K562 (cell line): ENCODE measurements at regions not wholly inside any gene's neighbourhood (a gene's known extent, or its start where the extent isn't known, plus 50 kb on each side); places are given as distances from the start of the nearest gene placed in this dataset.

ENCODE experiments used
- CREB1 ChIP-seq, 2 experiments: sonication (generic) in 1 of 2; formaldehyde crosslinking in 1 of 2; IDR thresholded peaks; 2 replicates each; pipeline versions ENCODE4 v1.6.1 to v1.8.0; 2012 to 2022; ENCODE audit warnings: inconsistent platforms in 1 of 2, mild to moderate bottlenecking in 1 of 2, missing genetic modification reagents in 1 of 2, moderate library complexity in 1 of 2
- EZH2 ChIP-seq: IDR thresholded peaks from 2 replicates; pipeline ENCODE4 v1.6.1; 2012; ENCODE audit warnings: low read depth, mild to moderate bottlenecking, inconsistent platforms, low read length, borderline replicate concordance
- GABPA ChIP-seq: fragments of 200-800 bp; sonication (Bioruptor generic); conservative IDR thresholded peaks from 2 replicates; pipeline ENCODE4 v1.6.1; 2016; ENCODE audit warnings: low read depth, missing genetic modification characterization, missing compliant biosample characterization
- PTRF ChIP-seq: fragments of 450-650 bp; IDR thresholded peaks from 2 replicates; pipeline ENCODE4 v1.6.1; 2016; ENCODE audit warnings: mild to moderate bottlenecking, missing genetic modification characterization, missing compliant biosample characterization
- SMC3 ChIP-seq: conservative IDR thresholded peaks from 2 replicates; pipeline ENCODE4 v1.6.1; 2011; ENCODE audit warnings: low read depth, low read length, improper control_type of control experiment; ENCODE audit not compliant: insufficient read depth
- ZBTB7A ChIP-seq: IDR thresholded peaks from 2 replicates; pipeline ENCODE4 v1.6.1; 2011; ENCODE audit warnings: low read depth, mild to moderate bottlenecking, low read length, moderate library complexity, borderline replicate concordance; ENCODE audit not compliant: control insufficient read depth
- ZNF274 ChIP-seq: IDR thresholded peaks from 2 replicates; pipeline ENCODE4 v1.6.1; 2011; ENCODE audit warnings: low read depth, mild to moderate bottlenecking, low read length, moderate library complexity, borderline replicate concordance
- TF ChIP-seq, protein P1 (sequence below): sonication (generic); formaldehyde crosslinking; IDR thresholded peaks from 2 replicates; pipeline ENCODE4 v1.8.1; 2023; ENCODE audit warnings: mild to moderate bottlenecking, missing genetic modification reagents
- TF ChIP-seq, protein P2 (sequence below), 3 experiments: fragments of 200-800 bp in 1 of 3; fragments of 250-450 bp in 1 of 3; fragments of 450-650 bp in 1 of 3; sonication (Bioruptor Pico) in 1 of 3; sonication (Bioruptor generic) in 1 of 3; formaldehyde crosslinking in 1 of 3; IDR thresholded peaks; 2 replicates each; pipeline versions ENCODE4 v1.6.1 to v1.8.0; 2016 to 2022; ENCODE audit warnings: mild to moderate bottlenecking in 2 of 3, missing genetic modification characterization in 2 of 3, missing compliant biosample characterization in 1 of 3, moderate library complexity in 1 of 3
- TF ChIP-seq, protein P3 (sequence below): sonication (generic); formaldehyde crosslinking; IDR thresholded peaks from 2 replicates; pipeline ENCODE4 v1.8.0; 2023; ENCODE audit warnings: missing genetic modification reagents, mild to moderate bottlenecking, borderline replicate concordance
- TF ChIP-seq, protein P4 (sequence below): sonication (generic); formaldehyde crosslinking; IDR thresholded peaks from 2 replicates; pipeline ENCODE4 v1.9.0; 2022; ENCODE audit warnings: mild to moderate bottlenecking, missing genetic modification reagents

DNA sequence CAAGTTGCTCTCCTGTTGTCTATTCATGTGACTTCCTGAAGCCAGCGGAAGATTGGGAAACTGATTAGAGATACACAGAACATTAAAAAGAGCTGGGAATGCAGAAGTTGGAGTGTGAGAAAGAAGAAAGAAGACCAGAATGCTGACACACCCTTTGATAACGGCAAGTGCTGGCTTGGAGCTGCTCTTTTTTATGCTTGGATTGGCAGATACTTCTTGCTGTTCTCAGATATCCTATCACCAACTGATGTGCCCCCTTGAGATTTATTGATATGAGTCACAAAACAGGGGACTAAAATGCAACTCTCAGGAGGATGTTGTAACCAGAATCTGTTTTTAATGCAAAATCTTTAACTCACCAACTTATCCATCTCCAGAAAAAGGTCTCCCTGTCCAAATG is 56.0 kb upstream of the ASTN2 start:
- TF ChIP-seq ZBTB7A, result no peak
- TF ChIP-seq, protein P1, sequence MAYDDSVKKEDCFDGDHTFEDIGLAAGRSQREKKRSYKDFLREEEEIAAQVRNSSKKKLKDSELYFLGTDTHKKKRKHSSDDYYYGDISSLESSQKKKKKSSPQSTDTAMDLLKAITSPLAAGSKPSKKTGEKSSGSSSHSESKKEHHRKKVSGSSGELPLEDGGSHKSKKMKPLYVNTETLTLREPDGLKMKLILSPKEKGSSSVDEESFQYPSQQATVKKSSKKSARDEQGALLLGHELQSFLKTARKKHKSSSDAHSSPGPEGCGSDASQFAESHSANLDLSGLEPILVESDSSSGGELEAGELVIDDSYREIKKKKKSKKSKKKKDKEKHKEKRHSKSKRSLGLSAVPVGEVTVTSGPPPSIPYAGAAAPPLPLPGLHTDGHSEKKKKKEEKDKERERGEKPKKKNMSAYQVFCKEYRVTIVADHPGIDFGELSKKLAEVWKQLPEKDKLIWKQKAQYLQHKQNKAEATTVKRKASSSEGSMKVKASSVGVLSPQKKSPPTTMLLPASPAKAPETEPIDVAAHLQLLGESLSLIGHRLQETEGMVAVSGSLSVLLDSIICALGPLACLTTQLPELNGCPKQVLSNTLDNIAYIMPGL, result no peak
- TF ChIP-seq, protein P2, sequence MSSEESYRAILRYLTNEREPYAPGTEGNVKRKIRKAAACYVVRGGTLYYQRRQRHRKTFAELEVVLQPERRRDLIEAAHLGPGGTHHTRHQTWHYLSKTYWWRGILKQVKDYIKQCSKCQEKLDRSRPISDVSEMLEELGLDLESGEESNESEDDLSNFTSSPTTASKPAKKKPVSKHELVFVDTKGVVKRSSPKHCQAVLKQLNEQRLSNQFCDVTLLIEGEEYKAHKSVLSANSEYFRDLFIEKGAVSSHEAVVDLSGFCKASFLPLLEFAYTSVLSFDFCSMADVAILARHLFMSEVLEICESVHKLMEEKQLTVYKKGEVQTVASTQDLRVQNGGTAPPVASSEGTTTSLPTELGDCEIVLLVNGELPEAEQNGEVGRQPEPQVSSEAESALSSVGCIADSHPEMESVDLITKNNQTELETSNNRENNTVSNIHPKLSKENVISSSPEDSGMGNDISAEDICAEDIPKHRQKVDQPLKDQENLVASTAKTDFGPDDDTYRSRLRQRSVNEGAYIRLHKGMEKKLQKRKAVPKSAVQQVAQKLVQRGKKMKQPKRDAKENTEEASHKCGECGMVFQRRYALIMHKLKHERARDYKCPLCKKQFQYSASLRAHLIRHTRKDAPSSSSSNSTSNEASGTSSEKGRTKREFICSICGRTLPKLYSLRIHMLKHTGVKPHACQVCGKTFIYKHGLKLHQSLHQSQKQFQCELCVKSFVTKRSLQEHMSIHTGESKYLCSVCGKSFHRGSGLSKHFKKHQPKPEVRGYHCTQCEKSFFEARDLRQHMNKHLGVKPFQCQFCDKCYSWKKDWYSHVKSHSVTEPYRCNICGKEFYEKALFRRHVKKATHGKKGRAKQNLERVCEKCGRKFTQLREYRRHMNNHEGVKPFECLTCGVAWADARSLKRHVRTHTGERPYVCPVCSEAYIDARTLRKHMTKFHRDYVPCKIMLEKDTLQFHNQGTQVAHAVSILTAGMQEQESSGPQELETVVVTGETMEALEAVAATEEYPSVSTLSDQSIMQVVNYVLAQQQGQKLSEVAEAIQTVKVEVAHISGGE (CRISPR knock-in tag; IDR thresholded peaks at IDR 0.05), result no peak
- no peak for TF ChIP-seq CREB1 (IDR thresholded peaks at IDR 0.05)
- TF ChIP-seq CREB1 (CRISPR knock-in tag; IDR thresholded peaks at IDR 0.05), result no peak
- TF ChIP-seq SMC3, result no peak
- TF ChIP-seq EZH2, result no peak
- no peak for TF ChIP-seq ZNF274
- TF ChIP-seq PTRF (tag), result no peak
- no peak for TF ChIP-seq GABPA (tag)
- TF ChIP-seq, protein P3, sequence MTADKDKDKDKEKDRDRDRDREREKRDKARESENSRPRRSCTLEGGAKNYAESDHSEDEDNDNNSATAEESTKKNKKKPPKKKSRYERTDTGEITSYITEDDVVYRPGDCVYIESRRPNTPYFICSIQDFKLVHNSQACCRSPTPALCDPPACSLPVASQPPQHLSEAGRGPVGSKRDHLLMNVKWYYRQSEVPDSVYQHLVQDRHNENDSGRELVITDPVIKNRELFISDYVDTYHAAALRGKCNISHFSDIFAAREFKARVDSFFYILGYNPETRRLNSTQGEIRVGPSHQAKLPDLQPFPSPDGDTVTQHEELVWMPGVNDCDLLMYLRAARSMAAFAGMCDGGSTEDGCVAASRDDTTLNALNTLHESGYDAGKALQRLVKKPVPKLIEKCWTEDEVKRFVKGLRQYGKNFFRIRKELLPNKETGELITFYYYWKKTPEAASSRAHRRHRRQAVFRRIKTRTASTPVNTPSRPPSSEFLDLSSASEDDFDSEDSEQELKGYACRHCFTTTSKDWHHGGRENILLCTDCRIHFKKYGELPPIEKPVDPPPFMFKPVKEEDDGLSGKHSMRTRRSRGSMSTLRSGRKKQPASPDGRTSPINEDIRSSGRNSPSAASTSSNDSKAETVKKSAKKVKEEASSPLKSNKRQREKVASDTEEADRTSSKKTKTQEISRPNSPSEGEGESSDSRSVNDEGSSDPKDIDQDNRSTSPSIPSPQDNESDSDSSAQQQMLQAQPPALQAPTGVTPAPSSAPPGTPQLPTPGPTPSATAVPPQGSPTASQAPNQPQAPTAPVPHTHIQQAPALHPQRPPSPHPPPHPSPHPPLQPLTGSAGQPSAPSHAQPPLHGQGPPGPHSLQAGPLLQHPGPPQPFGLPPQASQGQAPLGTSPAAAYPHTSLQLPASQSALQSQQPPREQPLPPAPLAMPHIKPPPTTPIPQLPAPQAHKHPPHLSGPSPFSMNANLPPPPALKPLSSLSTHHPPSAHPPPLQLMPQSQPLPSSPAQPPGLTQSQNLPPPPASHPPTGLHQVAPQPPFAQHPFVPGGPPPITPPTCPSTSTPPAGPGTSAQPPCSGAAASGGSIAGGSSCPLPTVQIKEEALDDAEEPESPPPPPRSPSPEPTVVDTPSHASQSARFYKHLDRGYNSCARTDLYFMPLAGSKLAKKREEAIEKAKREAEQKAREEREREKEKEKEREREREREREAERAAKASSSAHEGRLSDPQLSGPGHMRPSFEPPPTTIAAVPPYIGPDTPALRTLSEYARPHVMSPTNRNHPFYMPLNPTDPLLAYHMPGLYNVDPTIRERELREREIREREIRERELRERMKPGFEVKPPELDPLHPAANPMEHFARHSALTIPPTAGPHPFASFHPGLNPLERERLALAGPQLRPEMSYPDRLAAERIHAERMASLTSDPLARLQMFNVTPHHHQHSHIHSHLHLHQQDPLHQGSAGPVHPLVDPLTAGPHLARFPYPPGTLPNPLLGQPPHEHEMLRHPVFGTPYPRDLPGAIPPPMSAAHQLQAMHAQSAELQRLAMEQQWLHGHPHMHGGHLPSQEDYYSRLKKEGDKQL, result no peak
- TF ChIP-seq, protein P4, sequence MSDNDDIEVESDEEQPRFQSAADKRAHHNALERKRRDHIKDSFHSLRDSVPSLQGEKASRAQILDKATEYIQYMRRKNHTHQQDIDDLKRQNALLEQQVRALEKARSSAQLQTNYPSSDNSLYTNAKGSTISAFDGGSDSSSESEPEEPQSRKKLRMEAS (CRISPR knock-in tag), result no peak
